ENCODE measurements at regions not wholly inside any gene's neighbourhood (a gene's known extent, or its start where the extent isn't known, plus 50 kb on each side); places are given as distances from the start of the nearest gene placed in this dataset.

DNA sequence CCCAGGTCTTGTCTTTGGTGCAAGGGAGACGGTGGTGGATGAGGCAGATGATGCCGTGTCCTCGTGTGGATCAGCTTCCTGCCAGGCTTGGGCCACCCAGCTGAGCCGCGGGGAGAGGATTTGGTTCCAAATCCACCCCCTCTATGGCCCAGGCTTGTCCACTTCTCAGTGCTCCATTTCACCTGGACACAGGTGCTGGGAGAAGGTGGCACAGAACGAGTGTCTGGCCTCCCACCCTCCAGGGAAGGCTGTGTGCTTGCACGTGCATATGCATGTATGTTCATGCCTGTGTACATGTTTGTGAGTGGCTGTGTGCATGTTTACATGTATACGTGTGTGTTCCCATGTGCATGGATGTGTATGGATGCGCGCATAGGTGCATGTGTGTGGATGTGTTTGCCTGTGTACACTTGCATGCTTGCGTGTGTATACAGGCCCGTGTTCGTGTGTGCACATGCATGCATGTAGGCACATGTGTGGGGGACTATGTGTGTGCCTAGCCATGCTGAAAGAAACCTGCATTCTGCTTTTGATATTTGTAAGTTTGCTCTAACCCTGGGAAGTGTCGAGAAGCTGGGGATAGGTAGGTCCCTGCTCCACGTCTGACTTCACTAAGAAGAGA lies 196.3 kb downstream of the IRF8 start:
- DNase-seq: no peak

- no peak for DNase-seq
Measured at GRCh38 chr16:86095906-86096485, 197.0 kb downstream of the IRF8 start.

DNA sequence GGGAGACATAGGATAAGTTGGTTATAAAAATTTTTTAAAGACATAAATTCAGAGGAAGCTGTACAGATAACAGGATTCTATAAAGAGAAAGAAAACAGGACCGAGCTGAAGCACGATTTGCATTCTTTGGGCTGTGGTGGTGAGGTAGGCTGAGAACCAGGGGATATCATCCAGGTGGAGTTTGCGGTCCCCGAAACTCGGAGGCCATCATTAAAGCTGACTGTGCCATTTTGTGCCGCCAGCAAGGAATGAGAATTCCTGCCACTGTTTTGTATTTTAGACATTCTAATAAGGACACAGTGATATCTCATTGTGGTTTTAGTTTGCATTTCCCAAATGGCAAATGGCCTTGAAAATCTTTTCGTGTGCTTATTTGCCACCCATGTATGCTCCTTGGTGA lies 197.9 kb downstream of the IRF8 start:
- no peak for DNase-seq

DNA sequence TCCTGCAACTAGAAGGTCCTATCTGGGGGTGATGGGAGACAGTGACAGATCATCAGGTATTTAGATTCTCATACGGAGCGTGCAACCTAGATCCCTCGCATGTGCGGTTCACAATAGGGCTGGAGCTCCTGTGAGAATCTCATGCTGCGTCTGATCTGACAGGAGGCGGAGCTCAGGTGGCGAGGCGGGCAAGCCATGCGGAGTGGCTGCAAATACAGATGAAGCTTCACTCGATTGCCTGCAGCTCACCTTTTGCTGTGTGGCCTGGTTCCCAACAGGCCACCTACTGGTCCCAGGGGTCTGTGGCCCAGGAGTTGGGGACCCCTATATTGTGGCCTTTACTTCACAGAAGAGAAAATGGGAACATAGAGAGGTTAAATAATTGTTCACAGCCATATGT lies 200.4 kb downstream of the IRF8 start:
- DNase-seq: no peak

DNA sequence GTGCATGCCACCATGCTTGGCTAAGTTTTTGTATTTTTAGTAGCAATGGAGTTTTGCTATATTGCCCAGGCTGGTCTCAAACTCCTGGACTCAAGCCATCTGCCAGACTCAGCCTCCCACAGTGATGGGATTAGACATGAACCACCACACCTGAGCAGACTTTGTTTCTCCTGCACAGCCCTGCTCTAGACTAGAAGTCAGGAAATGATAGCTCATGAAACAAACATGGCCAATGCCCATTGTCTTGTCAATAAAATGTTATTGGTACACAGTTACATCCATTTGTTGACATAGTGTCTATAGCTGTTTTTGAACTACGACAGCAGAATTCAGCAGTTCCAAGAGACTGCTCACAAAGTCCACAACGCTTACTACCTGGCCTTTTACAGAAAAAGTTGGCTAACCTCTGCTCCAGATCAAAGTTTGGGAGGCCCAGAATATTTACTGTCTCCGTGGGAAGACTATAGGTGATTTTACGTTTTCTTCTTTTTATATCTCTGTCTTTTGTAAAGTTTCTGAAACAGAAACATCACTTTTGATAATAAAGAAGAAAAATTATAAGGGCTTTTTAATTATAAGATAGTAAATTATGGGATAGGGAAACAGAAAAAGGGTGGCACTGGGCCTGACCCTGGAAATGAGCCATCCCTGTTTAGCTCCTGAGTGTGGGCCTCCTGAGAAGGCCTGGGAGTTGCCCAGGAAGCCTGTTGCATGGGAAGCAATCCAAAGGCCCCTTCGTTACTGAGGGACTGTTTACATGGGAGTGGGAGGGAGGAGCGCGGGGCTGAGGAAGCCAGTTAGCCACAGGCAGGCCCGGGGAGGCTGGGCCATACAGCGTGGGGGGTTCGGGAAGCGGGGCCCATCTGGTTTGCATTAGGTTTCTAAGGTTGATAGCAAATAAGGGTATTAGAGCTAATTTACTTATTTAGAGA lies 201.5 kb downstream of the IRF8 start:
- DNase-seq: no peak

DNA sequence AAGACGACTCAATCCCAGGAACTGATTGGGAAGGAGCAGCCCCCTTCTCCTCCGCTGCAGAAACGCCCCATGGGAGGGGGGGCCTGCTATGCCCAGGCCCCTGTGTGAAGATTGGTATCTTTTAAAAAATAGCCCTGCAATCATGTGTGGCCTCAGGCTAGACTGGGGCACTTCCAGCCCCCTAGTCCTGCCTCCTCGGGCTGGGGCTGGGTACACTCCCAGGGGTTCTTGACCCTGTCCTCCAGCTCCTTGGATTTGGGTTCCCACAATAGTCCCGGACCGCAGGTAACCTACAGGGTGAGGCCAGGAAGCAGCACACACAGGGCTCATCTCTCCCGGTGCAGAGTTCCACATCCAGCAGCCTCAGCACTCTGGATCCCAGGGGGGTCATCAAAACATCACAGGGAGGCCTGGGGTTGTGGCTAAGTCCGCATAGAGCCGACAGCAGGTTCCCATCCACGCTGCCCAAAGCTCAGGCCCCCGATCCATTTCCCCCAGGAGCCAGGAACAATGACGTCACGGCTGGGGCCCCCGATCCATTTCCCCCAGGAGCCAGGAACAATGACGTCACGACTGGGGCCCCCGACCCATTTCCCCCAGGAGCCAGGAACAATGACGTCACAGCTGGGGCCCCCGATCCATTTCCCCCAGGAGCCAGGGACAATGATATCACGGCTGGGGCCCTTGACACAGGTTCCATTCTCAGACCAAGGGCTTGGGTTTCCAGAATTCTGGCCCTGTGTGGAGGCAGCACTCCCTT lies 202.4 kb downstream of the IRF8 start:
- DNase-seq: no peak

DNA sequence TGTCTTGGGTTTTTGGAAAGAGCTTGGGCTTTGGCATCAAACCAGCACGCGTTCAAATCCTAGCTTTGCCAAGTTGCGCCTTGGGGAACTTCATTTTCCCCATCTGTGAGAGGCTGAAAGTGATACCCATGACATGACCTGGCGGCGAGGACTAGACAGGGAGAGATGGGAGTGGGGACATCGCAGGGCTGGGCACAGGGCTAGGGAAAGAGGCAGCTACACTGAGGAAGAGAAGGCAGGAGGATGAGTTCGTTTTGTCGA lies 202.9 kb downstream of the IRF8 start:
- DNase-seq: no peak

DNA sequence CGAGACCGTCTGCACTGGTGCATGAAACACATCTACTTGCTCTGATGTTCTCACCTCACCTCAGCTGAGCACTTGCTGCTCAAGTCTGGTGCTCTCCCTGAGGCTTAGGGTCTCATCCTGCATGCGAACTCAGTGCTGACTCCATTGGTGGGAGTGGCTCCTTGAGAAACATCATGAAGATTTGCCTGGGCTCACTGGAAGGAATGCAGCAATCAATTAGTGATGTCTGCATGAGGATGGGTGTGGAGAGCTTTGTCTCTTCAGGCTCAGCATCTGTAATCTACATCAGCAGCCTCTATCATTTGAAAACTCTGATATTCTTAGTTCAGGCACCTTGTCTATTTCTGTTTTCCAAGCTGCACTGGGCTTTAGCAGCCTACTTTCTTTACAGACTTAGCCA lies 204.4 kb downstream of the IRF8 start:
- no peak for DNase-seq

GRCh38 chr16:86104537-86105048 lies 205.6 kb downstream of the IRF8 start:
- DNase-seq: no peak

- DNase-seq: no peak
Measured at GRCh38 chr16:86107215-86107825, 208.4 kb downstream of the IRF8 start.

DNA sequence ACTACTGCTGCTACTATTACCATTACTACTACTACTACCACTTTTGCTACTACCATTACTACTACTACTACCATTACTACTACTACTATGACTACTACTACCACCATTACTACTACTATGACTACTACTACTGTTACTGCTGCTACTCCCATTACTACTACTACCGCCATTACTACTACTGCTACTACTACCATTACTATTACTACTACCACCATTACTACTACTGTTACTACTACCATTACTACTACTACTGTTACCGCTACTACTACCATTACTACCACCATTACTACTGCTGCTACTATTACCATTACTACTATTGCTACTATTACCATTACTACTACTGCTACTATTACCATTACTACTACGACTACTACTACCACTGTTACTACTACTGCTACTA lies 209.1 kb downstream of the IRF8 start:
- no peak for DNase-seq

- DNase-seq: no peak
Measured at GRCh38 chr16:86110134-86110533, 211.2 kb downstream of the IRF8 start.

GRCh38 chr16:86110726-86111125 lies 211.8 kb downstream of the IRF8 start:
- no peak for DNase-seq

DNA sequence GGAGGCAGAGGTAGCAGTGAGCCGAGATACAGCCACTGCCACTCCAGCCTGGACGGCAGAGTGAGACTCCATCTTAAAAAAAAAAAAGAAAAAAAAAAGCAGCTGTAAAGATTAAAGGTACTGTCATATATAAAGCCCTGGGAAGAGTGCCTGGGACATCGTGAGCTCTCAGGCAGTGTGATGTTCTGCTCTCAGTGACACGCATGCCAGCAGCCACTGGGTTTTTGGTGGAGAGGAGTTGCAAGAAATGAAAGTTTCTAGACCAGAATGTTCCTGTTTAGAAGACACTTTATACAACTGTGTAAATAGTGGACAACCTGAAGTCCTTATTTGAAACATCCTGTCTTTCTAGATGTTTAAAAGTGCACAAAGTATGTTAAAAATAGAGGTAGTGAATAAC lies 213.2 kb downstream of the IRF8 start:
- DNase-seq: no peak

DNA sequence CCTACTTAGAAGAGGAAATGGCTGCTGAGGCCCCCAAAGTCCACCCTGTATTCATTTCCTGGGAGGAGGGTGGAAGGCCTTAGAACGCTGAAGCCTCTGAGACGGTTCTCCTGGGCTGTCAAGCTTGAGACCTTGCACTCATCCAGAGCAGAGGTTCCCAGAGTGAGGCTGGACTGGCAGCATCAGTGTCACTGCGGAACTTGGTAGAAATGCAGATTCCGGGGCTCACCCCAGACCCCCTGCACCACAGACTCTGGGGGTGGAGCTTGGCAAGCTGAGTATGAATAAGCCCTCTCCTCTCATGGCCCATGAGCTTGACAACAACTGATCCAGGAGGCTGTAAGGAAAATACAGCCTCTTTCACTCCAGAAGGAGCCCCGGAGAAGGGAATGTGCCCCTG lies 218.3 kb downstream of the IRF8 start:
- no peak for DNase-seq

GRCh38 chr16:86117756-86118155 lies 218.8 kb downstream of the IRF8 start:
- no peak for DNase-seq

DNA sequence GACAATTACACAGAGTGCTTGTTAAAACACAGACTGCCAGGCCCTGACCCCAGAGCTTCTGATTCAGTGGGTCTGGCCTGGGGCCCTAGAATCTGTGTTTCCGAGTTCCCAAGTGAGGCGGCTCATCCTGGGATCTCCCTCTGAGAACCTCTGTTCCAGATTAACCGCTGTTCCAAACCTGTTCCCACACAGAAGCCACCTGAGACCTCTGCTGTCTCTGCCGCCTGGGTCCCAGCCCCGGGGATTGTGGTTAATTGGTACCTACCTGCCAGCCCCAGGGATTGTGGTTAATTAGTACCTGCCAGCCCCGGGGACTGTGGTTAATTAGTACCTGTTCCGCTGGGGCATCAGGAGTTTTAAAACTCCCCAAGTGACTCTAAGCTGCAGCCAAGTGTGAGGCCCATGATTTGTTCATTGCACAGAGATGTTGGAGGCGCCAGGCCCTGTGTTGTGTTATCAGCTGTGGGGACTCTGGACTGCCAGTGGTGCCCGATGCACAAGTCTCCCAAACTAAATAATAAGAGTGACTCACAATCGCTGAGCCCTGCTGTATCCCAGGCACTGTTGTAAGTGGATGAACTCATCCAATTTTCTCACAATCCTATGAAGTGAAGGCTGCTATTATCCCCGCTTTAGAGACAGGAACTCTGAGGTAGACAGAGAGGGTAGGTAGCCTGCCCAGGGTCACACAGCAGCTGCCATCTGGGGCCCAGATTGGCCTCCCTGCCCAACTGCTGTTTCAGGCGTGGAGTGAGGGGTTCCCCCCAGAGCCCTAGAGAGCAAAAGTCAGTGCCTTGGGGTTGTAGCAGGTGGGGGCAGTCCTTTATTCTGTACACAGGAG lies 219.7 kb downstream of the IRF8 start:
- no peak for DNase-seq

GRCh38 chr16:86120201-86121192 lies 221.5 kb downstream of the IRF8 start:
- no peak for DNase-seq

DNA sequence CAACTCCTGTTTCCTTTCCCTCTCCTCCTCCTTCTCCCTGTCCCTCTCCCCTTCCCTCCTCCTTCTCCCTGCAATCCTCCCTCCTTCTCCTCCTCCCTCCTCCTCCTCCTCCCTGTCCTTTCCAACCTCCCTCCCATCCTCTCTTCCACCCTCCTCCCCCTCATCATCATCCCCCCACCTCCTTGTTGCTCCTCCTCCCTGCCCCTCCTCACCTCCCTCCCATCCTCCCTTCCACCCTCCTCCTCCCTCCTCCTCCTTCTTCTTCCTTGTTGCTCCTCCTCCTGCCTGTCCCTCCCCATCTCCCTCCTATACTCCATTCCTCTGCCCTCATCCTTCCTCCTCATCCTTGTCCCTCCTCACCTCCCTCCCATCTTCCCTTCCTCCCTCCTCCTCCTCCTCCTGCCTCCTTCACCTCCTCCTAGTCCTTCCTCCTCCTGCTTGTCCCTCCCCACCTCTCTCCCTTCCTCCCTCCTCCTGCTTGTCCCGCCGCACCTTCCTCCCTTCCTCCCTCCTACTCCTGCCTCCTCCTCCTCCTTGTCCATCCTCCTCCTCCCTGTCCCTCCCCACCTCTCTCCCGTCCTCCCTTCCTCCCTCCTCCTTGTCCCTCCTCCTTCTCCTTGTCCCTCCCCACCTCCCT lies 222.5 kb downstream of the IRF8 start:
- no peak for DNase-seq

DNA sequence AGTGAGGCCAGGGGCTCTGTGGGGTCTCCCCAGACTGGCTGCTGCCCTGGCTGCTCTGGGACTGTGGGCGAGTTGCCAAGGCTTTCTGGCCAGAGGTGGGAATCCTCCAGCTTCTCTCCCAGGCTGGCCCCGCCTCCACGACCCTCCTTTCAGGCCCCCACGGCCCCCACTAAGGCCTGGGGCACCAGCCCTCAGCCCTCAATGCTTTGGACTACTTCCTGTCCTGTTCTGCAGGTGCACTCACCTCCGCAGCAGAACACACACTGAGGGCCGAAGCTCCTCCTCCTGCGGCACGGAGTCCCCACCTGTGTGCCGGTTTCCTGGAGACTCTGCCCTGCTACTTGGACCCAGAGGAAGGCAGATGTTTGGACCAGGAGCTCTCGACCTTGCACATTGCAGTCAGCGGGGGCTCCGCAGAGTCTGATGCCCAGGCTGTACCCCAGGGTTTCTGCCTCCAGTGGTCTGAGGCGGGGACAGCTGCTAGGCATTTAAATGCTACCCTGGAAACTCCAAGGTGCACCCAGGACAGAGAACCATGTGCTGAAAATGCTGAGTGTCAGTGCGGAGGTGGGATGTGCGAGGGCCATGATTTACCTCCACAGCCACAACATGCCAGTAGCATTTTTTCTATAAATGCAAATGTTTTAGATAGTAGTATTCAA lies 223.8 kb downstream of the IRF8 start:
- no peak for DNase-seq

All from activated CD8-positive, alpha-beta memory T cell treated with anti-CD3 and anti-CD28 coated beads, Interleukin-2, amount 50 U/mL, for 48 hours (primary cell).